AG10803 (cell line): ENCODE measurements at regions not wholly inside any gene's neighbourhood (a gene's known extent, or its start where the extent isn't known, plus 50 kb on each side); places are given as distances from the start of the nearest gene placed in this dataset.

ENCODE experiments used
- DNase-seq: peaks from one replicate; pipeline ENCODE4 v3.0.0; 2010; ENCODE audit warnings: low read depth
- H3K4me3 ChIP-seq: 2 replicates; pipeline ENCODE4 v1.5.1; 2011; ENCODE audit warnings: mild to moderate bottlenecking, low read length, control low read depth
- TF ChIP-seq, protein P1 (sequence below): conservative IDR thresholded peaks from 2 replicates; pipeline ENCODE4 v1.5.1; 2011; ENCODE audit warnings: mild to moderate bottlenecking, low read length, control low read depth, inconsistent platforms

DNA sequence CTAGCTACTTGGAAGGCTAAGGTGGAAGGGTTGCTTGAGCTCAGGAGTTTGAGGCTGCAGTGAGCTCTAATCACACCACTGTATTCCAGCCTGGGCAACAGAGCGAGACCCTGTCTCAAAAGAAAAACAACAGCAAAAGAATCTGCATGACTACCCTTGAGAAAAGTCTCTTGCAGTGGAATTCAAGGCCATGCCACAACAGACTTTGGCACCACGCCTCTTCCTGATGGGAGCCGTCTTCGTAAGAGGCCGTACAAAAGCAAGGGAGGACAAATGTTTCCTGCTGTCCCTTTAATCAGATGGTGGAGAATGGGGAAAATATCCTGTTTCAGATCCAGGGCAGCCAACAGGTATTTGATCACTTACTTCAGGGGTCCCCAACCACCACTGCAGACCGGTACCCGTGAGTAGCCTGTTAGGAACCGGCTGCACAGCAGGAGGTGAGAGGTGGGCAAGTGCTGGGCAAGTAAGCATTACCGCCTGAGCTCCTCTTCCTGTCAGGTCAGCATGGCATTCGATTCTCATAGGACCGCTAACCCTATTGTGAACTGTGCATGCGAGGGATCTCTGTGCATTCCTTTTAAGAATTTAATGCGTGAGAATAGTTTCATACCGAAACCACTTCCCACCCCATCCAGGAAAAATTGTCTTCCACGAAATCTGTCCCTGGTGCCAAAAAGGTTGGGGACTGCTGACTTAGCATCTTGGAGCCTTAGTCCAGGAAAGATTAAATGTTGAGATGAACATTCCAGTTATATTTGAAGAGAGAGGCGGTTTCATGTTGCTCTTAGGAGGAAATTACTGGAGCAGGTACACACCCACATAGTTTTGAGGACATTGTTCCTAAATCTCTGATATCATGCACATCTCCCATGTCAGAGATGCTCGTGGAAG, 94.4 kb upstream of the XPO1 start:
- TF ChIP-seq, protein P1, sequence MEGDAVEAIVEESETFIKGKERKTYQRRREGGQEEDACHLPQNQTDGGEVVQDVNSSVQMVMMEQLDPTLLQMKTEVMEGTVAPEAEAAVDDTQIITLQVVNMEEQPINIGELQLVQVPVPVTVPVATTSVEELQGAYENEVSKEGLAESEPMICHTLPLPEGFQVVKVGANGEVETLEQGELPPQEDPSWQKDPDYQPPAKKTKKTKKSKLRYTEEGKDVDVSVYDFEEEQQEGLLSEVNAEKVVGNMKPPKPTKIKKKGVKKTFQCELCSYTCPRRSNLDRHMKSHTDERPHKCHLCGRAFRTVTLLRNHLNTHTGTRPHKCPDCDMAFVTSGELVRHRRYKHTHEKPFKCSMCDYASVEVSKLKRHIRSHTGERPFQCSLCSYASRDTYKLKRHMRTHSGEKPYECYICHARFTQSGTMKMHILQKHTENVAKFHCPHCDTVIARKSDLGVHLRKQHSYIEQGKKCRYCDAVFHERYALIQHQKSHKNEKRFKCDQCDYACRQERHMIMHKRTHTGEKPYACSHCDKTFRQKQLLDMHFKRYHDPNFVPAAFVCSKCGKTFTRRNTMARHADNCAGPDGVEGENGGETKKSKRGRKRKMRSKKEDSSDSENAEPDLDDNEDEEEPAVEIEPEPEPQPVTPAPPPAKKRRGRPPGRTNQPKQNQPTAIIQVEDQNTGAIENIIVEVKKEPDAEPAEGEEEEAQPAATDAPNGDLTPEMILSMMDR, result no peak
- DNase-seq, result peak; percentile 22
- H3K4me3 ChIP-seq, result no peak overlapping the region

DNA sequence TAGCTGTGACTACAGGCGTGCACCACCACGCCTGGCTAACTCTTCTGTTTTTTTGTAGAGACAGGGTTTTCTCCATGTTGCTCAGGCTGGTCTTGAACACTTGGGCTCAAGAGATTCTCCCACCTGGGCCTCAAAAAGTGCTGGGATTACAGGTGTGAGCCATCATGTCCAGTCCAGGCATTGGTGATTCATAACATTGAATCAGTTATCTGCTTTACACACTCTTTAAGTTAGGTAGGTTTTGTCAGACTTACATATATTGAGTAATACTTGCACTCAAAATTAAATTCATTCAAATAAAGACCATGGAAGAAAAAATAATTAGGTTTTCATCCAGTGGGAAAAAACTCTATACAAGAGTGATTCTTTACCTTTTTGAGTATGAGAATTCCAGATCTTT, 93.2 kb upstream of the XPO1 start:
- no peak overlapping the region for H3K4me3 ChIP-seq
- no peak for DNase-seq
- TF ChIP-seq, protein P1, result no peak

DNA sequence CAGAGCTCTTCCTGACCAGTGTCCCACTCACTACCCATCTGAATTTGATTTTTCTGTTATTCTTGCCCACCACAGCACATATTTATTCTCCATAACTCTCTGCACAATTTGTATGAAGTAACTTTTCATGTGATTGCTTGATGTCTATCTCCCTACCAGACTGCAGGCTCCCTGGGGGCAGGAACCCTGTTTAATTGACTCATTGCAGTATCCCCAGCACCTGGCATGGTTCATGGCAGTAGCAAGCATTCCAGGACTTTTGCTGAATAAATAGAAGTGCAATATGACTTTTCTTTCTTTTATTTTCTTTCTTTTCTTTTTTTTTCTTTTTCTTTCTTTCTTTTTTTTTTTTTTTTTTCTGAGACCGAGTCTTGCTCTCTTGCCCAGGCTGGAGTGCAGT, 88.7 kb upstream of the XPO1 start:
- TF ChIP-seq, protein P1, result no peak
- DNase-seq, result no peak
- no peak overlapping the region for H3K4me3 ChIP-seq

DNA sequence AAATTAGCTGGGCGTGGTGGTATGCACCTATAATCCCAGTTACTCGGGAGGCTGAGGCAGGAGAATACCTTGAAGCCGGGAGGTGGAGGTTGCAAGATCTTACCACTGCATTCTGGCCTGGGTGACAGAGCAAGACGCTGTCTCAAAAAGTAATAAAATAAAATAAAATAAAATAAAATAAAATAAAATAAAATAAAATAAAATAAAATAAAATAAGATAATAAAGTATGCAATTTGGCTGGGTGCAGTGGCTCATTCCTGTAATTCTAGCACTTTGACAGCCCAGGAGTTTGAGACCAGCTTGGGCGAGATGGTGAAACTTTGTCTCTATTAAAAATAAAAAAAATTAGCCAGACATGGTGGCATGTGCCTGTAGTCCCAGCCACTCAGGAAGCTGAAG, 85.6 kb upstream of the XPO1 start:
- no peak for DNase-seq
- TF ChIP-seq, protein P1, result no peak
- no peak overlapping the region for H3K4me3 ChIP-seq

DNA sequence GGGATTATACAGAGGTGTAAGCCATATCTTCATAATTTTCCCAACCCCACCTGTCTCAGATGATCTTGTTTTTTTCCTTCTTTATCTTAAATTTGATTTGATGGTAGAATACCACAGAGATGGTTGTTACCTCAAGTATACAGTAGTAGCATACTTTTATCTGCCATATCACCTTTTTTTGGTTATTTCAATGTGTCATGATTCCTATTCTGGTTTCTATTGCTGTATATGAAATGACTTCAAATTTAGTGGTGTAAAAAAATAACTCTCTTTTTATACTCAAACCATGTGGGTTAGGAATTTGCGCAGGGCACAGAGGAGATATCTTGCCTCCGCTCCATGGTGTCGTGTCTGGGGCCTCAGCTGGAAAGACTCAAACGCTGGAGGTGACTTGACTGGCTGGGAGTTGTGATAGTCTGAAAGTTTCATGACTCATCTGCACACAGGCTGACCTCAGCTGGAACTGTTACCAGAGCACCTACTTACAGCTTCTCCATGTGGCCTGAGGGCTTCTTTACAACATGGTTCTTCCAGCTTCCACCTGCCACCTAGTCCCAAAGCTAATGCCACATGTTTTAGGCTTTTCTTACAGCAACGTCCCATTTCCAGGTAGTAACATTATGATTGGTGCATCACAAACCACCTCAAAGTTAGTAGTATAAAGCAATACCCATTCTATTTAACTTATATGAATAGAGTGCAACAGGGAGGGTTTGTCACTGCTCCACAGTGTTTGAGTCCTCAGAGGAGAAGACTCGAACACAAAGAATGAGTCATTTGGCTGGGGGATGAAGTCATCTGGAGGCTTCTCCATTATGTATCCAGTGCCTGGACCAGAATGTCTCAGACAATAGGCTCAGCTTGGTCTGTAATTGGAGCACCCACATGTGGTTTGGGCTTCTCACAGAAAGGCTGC, 82.3 kb upstream of the XPO1 start:
- H3K4me3 ChIP-seq, result no peak overlapping the region
- TF ChIP-seq, protein P1, result no peak
- DNase-seq, result peak; percentile 66

DNA sequence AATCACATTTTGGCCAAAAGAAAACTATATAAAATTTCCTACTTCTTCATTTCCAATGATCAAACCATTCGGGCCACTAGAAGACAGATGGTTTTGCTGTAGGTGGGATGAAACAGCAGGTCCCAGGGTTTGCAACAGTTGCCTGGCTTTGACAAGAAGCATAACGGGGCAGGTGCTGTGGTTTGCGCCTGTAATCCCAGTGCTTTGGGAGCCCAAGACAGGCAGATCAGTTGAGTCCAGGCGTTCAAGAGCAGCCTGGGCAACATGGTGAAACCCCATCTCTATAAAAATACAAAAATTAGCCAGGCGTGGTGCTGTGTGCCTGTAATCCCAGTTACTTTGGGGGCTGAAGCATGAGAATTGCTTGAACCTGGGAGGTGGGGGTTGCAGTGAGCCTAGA, 81.4 kb upstream of the XPO1 start:
- no peak overlapping the region for H3K4me3 ChIP-seq
- TF ChIP-seq, protein P1, result no peak
- no peak for DNase-seq

DNA sequence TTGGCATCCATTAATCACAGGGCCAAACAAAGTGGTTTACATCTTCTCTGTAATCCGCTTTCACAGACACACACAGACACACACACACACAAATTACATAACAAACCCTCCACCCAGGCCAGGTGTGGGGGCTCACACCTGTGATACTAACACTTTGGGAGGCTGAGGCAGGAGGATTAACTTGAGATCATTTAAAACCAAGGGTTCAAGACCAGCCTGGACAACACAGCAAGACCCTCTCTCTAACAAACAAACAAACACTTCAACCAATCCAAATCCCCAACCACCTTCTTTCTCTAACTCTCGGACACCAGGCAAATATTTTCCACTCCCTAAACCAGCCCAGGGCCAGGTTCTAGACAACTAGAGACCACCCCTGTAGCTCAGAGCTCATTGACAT, 79.5 kb upstream of the XPO1 start:
- no peak for DNase-seq
- TF ChIP-seq, protein P1, result no peak
- H3K4me3 ChIP-seq, result no peak overlapping the region
